NCI-H82 (cell line): ENCODE measurements at regions not wholly inside any gene's neighbourhood (a gene's known extent, or its start where the extent isn't known, plus 50 kb on each side); places are given as distances from the start of the nearest gene placed in this dataset.

Experiments used
- DNase-seq: peaks from one replicate; lab custom pipeline; 2025; lab: John Stamatoyannopoulos, UW

DNA sequence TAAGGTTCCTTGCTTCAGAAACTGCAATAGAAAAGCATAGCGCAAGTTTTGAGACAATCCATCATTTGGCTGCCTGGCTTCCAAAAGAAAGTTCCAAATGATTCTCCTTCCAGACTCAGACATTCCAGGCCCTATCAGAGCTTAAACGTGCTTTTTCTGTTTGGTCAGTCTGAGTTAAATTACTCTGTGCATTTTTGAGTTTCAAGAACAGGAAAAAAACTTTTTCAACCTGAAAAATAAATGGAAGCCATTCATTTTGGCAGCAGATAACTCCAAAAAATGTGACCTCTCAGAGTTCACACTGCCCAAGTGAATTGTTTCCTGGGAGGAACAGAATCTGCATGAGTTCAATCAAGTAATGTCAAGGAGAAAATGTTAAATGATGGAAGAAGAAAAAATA lies 354.2 kb downstream of the CXCL12 start:
- DNase-seq, result no peak

DNA sequence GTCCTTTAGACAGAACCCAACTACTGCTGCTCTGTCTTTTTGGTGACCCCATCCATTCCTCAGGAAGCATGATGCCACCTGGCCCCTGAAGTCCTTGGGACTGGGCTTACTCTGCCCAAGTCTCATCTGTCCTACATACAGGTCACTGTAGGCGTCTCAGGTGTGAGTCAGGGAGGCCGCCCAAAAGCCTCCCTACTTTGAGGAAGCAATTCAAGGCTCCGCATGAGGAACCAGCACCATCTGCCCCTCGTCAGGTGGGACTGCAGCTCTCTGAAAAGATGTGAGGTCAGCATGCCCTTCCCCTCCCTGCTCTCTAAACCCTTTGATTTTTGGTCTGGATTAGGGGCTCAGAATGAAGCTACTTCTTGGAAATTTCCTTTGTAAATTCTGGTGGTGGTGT lies 354.8 kb downstream of the CXCL12 start:
- no peak for DNase-seq

DNA sequence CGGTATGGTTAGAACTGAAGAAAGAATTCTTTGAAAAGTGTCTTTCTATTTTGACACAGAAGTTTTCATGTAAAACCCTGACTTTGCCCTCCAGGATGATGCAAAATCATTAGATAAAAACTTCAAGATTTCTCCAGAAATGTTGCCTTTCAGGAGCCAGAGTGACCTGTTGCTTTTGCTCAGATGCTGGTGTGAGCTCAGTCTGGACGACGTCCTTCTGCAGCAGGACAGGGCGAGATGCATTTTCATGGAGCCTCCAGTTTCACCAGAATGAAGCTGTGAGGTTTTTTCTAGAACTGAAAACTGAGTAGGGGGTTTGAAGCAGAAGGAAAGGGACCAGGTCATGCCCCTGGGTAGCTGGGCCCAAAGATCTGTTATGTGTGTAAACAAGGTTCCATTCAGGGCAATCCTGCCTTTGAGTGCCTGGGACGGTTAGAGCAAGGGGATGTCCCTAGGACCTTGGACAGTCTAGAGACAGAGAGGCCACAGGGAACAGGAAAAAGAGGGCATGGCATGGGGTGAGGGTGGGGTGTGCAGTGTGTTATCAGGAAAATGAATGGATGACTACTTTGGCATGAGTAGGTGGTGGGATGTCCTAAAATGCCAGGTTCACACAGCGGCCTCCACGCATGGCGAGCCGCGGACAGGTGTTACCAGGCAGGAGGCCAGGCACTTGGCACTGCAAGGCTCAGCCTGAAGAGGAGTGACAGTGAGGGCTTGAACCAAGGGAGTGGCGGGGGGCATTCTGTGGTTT lies 356.3 kb downstream of the CXCL12 start:
- no peak for DNase-seq

DNA sequence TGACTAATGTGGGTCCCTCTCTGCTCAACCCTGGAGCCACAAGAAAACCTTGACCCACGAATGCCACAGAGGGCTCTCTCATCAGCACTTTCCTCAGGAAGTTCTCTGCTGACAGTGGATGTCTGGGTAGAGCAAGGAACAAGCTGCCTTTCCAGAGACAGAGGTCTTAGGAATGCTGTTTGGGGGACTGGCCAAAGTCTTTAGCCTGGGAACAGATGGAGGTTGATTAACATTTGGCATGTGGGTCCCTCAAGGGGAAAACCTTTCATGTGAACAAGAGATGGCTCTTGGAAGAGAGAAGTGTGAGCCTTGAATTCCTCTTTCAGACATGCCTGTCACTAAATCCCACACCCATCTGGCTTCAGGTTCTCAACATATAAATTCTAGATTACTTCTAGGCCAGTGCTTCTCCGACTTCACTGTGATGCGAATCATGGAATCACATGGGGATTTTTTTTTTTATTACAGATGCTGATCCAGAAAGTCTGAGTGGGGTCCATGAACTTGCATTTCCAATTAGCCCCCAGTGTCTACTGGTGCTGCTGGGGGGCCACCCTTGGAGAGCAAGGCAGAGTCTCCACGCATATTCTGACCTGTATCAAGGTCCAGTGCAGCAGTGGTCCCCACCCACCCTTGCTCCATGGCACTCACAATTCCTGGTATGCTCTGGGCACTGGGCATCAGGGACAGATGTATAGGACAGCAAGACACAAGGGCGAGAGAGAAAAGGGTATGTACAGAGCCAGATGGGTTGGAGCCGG lies 360.4 kb downstream of the CXCL12 start:
- no peak for DNase-seq

DNA sequence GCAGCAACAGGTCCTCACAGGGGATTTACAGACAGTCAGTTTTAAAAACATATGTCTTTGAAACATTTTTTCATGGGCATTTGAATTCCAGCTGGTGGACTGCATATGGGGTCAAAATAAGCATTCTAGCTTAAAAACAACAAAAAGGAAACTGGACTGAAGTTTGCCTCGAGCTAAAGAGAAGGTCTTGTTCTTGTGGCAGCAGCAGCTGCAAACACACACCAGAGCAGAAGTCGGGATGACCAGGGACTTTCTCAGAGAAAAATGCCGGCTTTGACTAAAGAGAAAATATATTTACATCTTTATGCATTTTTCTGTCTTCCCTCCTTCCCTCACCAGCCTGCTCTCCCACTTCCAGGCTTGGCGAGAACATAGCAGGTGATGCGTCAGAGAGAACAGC lies 361.4 kb downstream of the CXCL12 start:
- DNase-seq, result no peak

DNA sequence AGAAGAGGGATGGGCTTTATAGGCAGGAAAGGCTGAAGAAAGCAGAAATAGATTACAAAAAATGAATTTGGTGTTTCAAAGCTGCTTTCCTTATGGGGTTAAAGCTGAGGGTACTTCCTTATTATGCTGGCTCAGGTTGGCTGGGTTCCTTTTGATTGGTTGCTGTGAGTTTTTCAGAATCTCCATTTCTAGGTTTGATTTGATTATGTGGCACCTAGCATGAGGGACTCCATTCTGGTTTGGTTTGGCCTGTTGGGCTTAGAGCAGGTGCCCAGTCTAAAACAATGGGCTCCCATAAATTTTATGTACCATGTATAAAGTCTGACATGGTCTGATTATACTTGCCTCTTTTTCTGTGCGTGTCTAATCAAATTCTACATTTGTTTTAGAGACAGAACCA lies 362.7 kb downstream of the CXCL12 start:
- no peak for DNase-seq

DNA sequence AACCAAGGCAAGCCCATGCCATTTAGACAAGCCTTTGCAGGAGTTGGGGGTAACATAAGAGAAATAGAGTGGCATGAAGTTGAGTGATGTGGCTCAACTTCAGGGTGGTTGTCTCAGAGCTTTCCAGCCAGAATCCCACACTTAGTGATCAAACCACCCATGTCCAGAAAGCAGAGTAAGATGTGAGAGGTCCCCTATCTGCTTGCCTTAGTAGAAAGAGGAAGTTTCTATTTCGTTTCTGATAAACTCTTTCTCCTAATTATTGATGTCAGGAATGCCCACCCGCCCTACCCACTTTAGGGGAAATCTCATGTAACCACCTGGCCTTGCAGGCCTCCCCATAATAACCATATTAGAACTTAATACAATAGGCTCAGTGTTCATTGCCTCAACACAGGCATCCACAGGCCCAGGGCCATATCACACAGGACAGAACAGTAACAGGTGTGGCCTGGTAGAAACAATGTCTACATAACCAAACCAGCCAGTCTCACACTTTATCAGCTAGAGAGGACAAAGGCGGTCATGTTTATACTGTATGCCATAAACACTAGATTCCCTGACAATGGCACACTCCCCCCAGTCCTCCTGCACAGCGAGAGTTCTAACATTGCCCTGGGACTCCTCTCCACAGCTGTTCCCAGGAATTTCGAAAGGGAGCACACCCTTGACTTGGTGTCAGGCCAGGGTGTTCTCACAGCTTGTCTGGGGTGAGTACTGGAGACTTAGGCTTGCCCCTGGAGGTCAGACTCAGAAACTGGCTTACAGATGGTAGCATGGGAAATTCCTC lies 364.4 kb downstream of the CXCL12 start:
- DNase-seq, result no peak

DNA sequence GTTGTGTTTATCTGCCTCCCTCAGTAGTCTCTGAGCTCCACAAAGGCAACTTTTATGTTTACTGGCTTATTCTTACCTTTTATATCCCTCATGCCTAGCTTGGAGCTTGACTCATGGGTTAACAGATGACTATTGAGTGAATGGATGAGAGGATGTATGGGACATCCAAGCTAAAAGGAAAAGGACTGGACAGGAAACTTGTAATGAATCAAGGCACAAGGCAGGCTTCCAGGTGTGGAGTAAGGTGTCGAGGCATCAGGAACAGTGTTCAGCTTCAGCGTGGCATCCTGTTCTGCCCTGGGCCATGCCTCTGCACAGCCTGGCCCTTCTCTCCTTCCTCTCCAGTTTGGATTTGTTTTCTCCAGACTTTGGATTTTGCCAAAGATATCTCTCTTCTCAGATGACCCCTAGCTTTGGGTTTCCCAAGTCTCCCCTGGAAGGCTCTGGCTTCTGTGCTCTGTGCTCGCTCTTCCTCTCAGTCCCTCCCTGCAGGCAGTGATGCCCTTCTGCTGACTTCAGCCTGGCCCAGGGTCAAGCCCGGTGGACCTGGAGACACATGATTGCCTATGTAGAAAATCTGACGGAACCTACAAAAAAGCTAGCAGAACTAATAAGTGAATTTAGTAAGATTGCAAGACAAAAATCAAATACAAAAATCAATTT lies 367.3 kb downstream of the CXCL12 start:
- no peak for DNase-seq

DNA sequence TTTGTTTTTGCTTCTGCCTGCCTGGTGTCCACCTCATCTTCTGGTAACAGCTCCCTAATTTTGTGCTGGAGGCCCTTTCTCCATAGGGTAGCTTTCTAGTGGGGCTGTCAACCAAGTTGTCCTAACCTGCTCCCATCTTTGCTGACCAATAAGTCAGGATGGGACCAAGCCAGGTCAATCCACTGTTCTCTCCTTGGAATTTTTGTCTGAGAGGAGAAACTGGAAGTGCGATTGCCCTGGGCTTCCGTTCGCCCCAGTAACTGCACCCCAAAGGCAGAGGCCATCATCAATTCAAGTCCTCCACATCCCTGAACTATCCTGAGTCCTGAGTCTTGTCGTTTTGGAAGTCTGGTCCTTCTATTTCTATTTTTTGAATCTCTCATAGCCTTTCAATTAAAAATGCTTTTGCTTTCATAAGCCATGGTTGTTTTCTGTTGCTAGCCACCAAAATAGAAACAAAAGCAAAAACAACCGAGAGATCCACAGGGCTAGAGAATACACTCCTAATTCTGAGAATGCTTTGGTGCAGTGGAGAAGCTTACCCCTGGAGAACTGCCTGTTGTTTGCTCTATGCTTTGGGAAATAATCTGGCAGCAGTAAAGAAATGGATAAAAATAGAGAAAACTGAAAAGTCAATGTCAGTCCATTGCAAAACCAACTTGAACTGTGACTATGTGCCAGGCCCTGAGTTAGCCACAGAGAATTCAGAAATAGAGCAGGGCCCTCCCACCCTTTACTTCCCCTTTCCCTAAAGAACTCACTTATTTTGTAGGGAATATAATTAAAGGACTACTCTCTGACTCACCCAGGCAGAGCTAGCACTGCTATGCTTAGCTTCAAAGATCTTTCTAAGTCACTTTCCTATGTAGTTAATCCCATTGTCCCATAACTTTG lies 368.1 kb downstream of the CXCL12 start:
- no peak for DNase-seq

DNA sequence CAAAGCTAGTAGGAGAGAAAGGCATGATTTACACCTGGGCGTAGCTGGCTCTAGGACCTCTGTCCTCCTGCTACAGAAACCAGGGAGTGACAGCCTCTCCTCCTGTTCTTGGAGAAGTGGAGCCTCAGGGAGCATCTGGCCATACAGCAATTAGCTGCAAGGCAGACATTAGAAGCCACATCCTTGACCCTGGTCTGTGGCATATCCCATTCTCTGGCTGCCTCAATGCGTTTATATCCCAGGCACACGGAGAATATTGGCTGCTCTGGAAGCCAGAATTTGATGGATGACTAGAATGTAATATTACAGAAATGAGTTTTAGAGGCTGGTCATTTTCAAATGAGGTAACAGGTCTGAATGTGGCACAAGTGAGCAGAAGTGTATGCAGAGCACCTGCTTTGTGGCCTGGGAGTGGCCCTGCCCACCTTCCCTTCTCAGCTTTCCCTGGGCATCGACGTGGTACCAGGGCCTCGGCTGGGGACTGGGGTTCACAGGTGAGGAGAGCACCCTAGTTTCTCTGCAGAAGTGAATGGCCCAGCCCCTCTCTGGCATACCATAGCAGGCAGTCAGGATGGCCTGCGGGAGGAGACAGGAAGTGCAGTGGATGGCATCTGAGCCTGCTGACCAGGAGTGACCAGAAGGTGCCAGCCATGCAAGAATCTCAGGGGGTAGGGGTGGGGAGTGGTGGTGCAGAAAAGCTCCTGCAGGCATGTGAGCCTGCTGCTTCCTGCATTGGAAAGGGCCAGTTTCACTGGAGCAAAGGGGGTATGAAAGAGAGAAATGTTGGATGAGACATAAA lies 367.2 kb upstream of the ZNF32 start:
- no peak for DNase-seq

DNA sequence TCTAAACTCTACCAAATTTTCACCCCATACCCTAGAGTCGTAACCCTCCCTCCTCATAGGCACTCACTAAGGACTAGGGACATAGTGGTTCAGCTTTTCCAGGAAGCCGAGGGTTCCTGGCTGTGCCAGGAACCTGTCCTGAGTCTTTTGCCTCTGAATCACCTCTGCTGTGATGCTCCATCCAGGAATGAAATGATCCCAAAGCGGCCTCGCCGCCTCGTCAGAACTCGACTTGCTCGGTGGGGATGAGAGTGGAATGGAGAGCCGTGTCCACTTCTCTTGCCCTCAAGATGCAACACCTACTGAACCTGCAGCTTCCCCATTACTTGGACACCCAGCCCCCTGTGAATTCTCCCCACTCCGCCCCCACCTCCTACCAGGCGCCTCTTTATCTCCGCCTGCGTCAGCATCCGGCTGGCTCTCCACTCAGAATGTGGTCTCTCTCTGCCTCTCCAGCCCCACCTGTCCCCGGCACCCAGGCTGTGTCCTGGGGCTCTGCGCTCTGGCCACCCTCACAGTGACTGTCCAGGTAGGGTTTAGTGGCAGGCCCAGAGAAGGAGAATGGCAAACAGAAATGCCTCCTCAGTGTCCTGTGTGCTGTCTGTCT lies 366.1 kb upstream of the ZNF32 start:
- DNase-seq, result no peak

DNA sequence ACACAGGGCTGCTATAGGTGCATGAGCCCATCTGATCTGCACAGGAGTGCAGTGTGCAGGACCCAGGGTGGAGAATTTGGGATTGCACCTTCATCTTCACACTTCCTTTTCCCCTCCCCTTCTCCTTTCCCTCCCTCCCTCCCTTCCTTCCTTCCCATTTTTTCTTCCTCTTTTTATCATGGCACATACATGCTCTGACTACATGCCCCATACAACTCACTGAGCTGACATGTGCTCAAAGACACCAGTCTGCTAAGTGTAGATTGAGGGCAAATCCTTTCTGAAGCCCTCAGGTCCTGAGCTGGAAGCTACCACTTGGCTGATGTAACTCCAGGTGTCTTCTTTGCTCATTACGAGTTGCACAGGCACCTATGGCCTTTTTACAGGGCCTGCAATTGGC lies 365.3 kb upstream of the ZNF32 start:
- no peak for DNase-seq

DNA sequence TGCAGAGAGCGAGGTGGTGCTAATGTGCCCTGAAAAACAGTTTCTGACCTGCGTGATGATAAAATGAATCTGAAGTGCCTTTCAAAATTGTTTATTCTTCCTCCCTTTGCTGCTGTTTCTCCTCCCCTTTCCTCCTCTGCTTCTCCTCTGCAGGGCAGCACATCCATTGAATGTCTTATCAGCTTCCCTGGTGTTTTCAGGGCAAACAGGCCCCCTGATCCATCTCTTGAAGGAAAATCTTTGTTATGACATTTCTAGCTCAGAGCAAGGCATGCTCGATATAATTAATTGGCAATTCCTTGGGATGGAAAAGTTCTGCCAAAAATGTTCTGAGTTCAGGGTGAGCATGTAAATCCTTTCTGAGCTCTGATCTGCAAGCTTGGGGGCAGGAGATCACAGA lies 364.2 kb upstream of the ZNF32 start:
- no peak for DNase-seq

DNA sequence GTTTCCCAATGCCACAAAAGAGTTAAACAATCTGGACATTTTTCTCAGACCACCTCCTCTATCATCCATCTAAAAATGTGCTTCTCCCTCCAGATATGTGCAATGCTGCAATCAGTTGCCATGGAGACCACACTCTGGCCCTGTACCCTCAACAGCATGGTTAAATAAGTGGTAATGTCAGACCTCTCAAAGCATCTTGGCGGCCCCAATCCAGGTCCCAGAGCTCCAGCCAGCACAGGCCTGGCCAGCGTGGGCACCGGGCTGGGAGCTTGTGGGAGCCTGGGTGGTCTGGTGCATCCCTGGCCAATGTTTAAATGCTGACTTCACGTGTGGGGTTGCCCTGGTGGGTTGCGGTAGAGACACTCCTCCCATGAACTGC lies 362.9 kb upstream of the ZNF32 start:
- DNase-seq, result no peak

DNA sequence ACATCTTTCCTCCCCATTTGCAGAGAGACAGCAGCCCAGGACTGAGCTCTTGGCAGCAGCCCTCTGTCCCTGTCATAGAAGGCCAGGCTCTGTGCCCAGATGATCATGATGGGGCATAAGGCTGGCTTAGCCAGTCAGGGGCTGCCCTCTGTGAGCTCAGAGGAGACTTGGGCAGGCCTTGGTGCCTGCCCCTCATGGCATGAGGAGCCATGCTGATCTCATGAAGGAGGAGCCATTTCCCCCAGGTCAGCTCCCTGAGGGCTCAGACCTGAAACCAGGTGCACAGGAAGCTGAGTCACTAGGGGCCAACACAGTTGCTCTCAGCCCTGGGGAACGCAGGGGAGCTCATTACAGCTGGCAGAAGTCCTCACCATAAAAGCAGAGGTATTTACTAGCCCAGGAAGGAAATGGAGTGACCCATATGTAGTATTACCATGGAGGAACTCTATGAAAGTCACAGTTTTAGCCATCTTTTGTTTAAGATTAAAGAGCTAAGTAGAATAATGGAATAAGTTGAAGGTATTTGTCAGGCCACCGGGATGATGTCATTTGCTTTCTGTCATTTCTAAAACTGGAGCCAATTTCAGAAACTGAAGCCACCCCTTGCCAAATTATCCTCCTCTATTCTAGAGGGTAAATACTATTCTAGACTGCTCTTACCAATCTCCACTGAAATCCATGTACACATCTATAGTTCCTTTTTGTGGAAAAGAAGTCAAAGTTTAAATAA lies 362.4 kb upstream of the ZNF32 start:
- no peak for DNase-seq

DNA sequence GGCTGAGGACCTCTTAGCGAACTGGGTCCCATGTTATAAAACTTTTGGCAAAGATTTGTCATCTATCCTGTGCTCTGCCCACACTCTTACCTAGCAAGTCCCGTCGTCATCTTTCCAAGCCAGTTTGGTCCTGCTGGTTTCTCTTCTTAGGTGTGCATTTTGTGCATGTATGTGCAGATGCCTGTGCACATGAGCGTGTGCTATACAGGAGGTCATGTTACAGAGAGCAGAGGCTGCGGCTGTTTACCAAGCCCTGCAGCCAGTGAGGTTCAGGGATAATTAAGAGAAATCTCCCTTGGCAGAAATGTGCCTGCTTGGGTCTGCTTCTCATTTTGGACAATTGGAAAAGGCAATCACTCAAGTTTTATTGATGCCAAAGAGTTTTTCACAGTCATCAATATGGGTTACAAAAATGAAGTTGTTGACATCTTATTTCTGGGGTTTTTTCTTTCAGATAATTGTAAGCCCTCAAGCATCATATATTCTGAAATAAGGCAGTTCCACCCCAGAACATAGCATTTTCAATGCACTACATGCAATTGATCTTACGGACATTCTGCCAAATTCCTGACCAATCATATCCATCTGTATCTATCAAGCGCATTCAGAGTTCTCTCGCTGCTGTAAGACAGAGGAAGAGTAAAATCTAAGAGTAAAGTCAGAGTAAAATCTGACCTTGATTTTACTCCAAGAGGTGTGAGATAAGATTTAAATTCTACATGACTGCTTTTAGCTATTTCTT lies 361.4 kb upstream of the ZNF32 start:
- DNase-seq, result no peak

DNA sequence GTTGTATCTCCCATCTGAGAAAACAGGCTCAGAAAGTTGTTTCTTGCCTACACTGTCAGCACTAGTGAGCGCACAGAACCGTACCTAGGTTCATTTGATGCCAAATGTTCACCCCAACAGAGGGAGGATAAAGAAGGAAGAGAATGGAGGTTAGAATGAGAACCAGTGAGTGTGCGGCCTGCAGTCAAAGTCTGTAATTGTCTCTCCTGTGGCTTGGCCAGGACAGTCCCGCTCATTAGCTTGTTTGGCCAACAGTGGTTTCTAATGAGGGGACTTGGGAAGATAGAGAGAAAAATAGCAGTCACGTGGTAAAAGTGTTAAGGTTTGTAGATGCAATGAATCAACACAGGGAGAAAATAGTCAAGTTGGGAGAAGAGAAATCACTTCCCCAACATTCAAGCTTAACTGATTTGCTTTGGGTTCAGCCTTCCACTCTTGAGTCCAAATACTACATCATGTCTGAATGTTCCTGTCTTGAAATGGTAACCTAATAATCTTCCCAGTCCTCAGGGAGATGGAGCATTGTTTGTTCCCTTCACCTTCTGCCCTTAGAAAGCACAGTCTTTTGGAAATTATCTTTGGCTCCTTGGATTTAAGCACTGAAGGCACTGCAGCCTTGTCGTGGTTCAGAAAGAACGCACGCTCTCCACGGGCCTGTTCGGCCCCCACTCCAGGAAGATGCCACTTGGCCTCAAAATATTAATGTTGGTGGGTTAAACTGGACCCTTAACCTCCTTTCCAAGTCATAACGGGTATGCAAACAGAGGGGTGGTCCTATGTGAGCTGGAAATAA lies 360.4 kb upstream of the ZNF32 start:
- DNase-seq, result no peak
